SKM-1 (cell line): ENCODE measurements at regions not wholly inside any gene's neighbourhood (a gene's known extent, or its start where the extent isn't known, plus 50 kb on each side); places are given as distances from the start of the nearest gene placed in this dataset.
"Not testable (repeated sequence)": the region's sequence is repeated elsewhere in the genome, so short reads cannot be mapped to it uniquely, and the experiment has no call there.

Experiments
- DNase-seq: peaks from one replicate; lab custom pipeline; 2025; ENCODE audit not compliant: unreplicated experiment; lab: John Stamatoyannopoulos, UW

GRCh38 chr10:2051108-2051507 is 313.8 kb upstream of the ADARB2 start:
- no peak for DNase-seq

- no peak for DNase-seq
Observed at GRCh38 chr10:2049560-2049959, 312.2 kb upstream of the ADARB2 start.

GRCh38 chr10:2048337-2048973 is 311.1 kb upstream of the ADARB2 start:
- no peak for DNase-seq

- DNase-seq: no peak
Observed at GRCh38 chr10:2047679-2048078, 310.4 kb upstream of the ADARB2 start.

- DNase-seq: no peak
Observed at GRCh38 chr10:2043379-2043778, 306.1 kb upstream of the ADARB2 start.

GRCh38 chr10:2038036-2038435 is 300.7 kb upstream of the ADARB2 start:
- no peak for DNase-seq

GRCh38 chr10:2037246-2037645 is 299.9 kb upstream of the ADARB2 start:
- DNase-seq: no peak

- no peak for DNase-seq
Observed at GRCh38 chr10:2036209-2036608, 298.9 kb upstream of the ADARB2 start.

GRCh38 chr10:2030046-2030445 is 292.7 kb upstream of the ADARB2 start:
- DNase-seq: no peak

GRCh38 chr10:2026936-2027335 is 289.6 kb upstream of the ADARB2 start:
- no peak for DNase-seq

GRCh38 chr10:2024750-2025149 is 287.4 kb upstream of the ADARB2 start:
- DNase-seq: not testable (repeated sequence)

- DNase-seq: no peak
Observed at GRCh38 chr10:2023687-2024086, 286.4 kb upstream of the ADARB2 start.

GRCh38 chr10:2022401-2022800 is 285.1 kb upstream of the ADARB2 start:
- no peak for DNase-seq

- no peak for DNase-seq
Observed at GRCh38 chr10:2020836-2021235, 283.5 kb upstream of the ADARB2 start.

- DNase-seq: no peak
Observed at GRCh38 chr10:2019803-2020202, 282.5 kb upstream of the ADARB2 start.

GRCh38 chr10:2019281-2019680 is 282.0 kb upstream of the ADARB2 start:
- DNase-seq: no peak

- DNase-seq: no peak
Observed at GRCh38 chr10:2014541-2014940, 277.2 kb upstream of the ADARB2 start.

- DNase-seq: no peak
Observed at GRCh38 chr10:2012209-2012608, 274.9 kb upstream of the ADARB2 start.

GRCh38 chr10:2011106-2011716 is 273.9 kb upstream of the ADARB2 start:
- no peak for DNase-seq

GRCh38 chr10:2005546-2005945 is 268.2 kb upstream of the ADARB2 start:
- DNase-seq: no peak

- DNase-seq: no peak
Observed at GRCh38 chr10:1992930-1993329, 255.6 kb upstream of the ADARB2 start.

- DNase-seq: no peak
Observed at GRCh38 chr10:1989090-1989489, 251.8 kb upstream of the ADARB2 start.

GRCh38 chr10:1981976-1982375 is 244.7 kb upstream of the ADARB2 start:
- no peak for DNase-seq
